ENCODE measurements at regions not wholly inside any gene's neighbourhood (a gene's known extent, or its start where the extent isn't known, plus 50 kb on each side); places are given as distances from the start of the nearest gene placed in this dataset.
"Not testable (repeated sequence)": the region's sequence is repeated elsewhere in the genome, so short reads cannot be mapped to it uniquely, and the experiment has no call there.

DNA sequence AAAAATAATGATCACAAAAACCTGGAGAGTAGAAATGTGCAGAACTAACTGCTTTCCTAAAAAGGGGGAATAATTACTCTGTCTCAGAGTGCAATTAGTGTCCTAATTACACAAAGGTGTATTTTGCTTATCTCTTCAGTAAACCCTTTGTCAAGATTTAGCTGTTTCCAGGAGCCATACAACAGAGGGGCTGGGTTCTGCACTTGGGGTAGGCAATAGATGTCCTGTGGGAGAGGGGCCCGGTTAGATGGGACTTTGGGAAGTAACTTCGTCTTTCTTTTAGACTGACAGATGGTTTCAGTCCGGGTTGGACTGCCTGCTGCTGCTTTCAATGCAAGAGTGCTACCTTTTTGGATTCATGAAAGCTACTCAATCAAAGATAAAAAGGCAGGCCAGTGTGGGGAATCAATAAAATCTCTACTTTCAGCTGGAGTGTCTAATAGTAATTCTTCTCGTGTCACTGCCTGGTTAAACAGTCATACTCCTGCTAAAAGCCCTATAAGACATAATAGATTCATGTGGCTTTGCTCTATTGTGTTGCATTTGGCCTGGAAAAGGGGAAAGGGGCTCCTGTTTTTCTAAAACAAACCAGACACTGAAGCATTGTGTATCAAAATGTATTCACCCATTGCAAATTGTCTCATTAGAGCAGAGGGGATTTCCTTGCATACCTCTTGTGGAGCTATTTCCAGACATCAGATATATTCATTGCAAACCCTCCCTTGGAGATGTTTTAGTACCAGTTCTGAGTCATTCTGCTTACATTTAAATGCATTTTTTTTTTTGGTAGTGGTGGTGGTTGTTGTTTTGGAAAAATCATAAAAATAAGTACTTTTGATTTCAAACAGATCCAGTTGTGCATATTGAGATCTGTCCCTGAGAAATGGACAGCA lies 83.3 kb upstream of the PCDH8 start:
- DNase-seq (ENCODE audit: low read depth in 1 of 2, low spot score in 1 of 2), result no peak

DNA sequence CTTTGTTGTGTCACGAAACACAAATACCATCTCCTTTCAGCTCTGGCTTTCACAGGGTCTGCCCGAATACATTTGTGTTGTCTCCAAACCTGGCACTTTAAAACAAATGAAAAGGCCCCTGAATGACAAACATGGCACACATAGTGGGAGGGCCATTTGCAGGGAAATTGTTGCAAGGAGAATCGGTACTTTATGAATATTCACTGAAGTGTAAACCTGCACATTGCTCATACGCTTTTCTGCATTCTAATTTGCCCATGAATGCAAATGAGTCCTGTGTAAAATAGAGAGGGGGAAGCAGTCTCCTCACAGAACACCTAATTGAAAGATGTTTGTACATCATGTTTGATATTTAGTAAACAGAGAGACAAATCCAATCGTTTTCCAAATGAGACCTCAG lies 82.7 kb upstream of the PCDH8 start:
- DNase-seq (ENCODE audit: low read depth in 1 of 2, low spot score in 1 of 2), result no peak

DNA sequence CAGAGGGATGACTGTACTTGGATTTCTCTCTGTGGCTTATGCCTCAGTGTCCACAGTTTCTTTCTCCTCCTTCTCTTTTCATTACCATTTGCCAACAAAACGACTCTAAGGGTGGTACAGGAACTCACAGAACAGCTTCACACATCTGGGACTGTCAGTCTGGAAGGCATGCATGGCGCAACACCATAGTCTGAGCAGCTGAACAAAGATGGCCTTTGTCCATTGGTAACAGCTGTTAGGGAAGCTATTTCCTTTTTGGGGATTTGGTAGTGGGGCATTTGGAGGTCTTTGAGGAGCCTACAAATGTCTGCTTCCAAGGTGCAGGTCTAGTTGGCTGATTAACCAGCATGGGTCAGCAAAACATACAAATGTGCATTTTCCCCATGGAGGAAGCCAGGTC lies 81.4 kb upstream of the PCDH8 start:
- DNase-seq (ENCODE audit: low read depth in 1 of 2, low spot score in 1 of 2), result no peak

DNA sequence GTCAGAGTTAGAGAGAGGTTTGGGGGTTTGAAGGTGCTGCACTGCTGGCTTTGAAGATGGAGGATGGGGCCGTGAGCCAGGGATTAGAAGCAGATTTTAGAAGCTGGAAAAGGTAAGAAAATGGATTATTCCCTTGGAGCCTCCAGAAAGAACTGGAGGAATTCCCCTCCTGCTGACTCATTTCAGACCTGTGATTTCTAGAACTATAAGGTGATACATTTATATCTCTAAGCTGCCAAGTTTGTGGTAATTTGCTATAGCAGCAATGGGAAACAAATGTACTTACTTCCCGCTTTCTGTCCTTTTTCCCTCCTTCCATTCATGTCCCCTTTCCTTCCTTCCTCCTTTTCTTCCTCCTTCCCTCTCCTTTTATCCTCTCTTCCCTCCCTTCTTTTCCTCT lies 78.5 kb upstream of the PCDH8 start:
- DNase-seq (ENCODE audit: low read depth in 1 of 2, low spot score in 1 of 2), result no peak

DNA sequence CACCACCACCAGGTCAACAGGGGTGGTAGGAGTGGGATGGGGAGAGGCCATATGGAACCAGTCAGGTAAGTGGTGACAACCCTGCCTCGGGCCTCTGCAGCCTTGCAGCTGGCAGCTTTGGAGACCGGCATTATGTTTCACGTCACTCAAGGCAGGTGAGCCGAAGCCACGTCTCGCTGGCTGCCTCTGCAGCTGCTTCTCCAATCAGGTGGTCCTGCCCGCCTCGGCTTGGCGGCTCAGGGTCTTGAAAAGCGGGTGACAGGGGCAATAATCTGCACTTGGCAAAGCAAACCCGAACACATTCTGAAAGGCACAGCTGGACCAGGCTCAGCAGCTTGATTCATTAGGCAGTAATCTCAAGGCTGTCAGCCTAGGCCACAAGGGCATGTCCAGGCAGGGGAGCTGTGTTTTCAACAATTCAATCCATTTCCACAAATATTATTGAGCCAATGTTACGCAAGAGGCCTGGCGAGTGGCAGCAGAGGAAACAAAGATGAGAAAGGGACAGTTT lies 77.4 kb upstream of the PCDH8 start:
- DNase-seq (ENCODE audit: low read depth in 1 of 2, low spot score in 1 of 2), result no peak

DNA sequence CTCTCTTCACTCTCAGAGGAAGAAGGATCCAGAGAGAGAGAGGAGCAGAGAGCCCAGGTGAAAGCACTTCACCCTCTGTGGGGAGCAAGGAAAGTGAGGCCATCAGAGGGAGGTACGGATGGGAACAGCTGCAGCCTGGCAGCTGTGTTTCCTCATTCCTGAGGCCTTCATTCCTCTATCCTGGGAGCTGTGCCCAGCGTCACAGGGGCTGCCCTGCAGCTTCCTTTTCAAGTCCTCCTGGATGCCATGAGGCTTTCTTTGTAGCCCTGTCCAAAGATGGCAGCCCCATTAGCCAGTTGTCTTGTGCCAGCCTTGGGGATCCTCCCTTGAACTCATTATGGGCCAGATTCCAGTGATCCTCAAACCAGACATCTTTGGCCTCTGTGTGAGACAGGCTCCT lies 76.8 kb upstream of the PCDH8 start:
- DNase-seq (ENCODE audit: low read depth in 1 of 2, low spot score in 1 of 2), result no peak

DNA sequence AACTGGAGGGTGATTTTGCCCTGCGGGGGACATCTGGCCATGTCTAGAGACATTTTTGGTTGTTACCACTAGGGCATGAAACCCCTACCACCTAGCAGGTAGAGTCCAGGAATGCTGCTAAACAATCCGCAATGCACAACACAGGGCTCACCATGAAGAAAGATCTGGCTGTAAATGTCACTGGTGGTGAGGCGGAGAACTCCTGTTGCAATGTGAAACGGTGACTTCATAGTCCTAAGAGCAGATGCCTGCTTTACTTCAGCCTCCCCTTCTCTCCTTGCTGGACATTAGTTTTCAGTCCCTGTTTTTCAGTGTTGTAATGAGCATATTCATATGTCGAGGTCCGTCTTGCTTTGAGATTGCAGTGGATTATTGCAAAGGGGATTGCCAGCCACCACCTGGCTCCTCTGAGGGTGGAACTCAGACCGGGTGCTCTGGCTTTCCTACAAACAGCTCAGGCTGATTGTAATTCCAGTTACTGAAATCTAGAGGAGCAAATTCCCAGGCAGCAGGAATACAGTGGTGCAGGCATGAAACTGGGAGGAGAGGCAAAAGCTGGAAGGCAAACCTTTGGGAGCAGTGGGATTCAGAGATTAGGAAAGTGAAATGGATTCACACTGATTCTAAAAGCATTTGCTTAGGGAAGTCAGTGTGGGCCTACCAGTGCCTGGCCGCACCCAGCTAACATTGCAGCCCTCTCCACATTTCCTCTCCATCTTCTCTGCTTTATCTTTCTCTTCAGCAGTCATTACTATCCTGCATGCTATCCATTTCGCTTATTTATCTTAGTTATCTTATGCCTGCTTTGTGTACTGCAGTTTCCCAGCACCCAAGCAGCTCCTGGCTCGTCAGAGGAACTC lies 76.1 kb upstream of the PCDH8 start:
- DNase-seq (ENCODE audit: low read depth in 1 of 2, low spot score in 1 of 2), result no peak

DNA sequence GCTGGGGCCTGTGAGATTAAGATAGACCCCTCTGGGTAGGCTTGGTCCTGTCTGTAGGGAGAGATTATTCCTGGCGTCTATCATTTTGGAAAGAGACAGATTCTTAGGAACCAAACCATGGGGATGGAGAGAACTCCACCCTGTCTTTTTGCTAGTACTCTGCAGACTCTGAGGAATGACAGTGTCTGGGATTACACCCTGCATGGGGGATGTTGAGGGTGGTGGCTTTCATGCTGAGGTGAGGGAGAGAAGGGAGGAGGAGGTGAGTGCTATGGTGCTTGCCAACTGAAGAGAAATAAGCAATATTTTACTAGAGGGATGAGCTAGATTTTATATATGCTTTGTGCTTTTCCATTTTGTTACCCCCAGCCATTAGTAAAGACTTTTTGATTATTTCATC lies 74.5 kb upstream of the PCDH8 start:
- no peak for DNase-seq (ENCODE audit: low read depth in 1 of 2, low spot score in 1 of 2)

DNA sequence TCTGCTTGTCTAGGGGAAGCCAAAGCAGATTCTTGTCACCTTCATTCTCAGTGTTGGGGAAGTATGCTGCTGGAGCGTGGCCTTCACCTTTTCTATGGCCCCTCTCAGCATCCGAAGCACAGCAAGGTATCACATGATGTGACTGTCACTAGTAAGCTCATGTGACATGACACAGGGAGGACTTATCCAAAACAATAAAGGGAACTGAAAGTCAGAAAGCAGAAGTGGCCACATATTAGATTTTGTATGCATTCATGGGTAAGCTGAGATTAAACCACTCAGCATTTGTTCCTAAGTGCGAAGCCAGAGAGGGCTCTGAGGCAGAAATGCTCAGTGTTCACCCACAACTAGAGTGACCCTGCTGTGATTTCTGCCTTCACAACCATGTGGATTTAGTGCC lies 72.8 kb upstream of the PCDH8 start:
- DNase-seq (ENCODE audit: low read depth in 1 of 2, low spot score in 1 of 2), result no peak

DNA sequence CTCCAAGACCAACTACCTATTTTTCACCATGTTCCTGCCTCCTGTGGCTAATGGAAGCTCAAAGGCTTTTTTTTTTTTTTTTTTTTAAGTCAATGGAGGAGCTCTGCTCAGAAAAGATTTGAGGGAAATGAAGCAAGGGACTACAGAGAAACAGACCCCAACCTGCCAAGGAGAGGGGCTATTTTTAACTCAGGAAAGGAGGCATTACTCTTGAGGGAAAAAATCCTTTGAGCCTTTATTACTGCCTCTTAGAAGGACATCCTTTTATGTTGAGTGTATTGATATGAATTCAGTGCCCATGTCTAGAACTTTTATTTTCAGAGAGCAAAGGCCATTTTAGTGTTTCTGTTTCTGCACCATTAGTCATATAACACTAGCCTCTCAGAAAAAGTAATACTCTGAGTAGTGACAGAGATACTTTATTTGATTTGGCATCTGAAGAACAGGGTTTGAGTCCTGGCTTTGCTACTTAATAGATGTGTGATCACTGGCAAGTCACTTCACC lies 68.1 kb upstream of the PCDH8 start:
- DNase-seq (ENCODE audit: low read depth in 1 of 2, low spot score in 1 of 2), result no peak

DNA sequence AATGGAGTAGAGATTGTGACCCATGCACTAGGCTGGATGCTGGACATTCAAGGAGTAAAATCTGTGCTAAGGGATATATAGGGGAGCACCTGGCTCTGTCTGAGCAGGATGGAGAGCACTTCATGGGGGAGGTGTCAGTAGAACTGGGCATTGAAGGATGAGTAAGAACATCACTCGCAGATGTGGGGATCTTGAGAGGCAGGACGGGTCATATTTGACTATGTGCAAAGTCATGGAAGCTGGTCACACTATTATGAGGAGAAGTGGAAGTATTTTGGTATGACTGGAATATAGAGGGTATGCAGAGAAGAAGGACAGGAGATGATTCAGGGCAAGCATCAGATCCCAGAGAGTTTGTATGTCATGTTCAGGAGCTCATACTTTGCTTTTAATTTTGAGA lies 62.9 kb upstream of the PCDH8 start:
- DNase-seq (ENCODE audit: low read depth in 1 of 2, low spot score in 1 of 2), result no peak

DNA sequence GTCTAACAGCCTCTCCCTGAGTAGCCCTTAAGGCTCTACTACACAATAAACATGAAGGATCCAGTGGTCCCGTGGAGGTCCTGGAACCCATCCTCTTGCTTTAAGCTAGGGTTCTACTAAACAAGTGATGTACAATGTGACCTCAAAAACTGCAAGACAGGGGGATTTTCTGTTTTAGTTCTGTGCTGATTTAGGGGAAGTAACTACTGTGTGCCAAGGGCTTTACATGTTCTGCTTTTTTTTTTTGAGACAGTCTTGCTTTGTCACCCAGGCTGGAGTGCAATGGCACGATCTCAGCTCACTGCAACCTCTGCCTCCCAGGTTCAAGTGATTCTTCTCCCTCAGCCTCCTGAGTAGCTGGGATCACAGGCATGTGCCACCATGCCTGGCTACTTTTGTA lies 61.9 kb upstream of the PCDH8 start:
- not testable (repeated sequence) for DNase-seq (ENCODE audit: low read depth in 1 of 2, low spot score in 1 of 2)

DNA sequence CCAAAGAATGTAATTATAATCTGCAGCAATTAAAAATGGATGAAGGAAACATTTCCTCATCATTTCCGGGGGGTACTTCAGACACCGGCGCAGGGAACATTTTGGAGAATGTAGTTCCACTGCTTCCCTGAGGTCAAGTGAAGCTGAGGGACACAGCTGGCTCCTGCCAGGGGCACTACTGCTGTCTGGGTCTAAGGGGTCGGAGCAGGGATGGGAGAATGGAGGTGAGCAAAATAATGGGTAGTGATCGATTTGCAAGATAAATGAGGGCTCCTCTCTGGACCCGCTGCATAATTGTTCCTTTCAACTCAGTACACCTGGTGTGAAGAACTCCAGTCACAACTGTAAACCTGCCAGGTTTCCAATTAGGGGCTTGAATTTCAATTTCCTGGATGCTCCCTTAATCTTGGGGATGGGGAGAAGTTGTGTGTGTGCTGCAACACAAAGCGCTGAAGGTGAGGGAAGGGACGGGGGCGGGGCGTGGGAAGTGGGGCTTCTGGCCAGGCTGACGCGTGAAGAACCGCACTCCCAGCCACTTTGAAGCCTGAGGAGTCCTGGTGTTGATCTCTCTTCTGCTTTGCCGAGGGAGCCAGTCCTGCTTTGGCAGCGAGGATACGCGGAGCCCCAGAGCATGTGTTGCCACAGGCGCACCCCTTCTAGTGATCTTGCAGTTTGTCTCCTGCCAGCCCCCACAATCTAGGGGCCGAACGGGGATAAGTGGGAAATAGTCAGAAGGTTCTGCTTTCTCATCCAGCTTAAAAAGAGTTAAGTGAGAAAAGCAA lies 57.9 kb upstream of the PCDH8 start:
- no peak for DNase-seq (ENCODE audit: low read depth in 1 of 2, low spot score in 1 of 2)

DNA sequence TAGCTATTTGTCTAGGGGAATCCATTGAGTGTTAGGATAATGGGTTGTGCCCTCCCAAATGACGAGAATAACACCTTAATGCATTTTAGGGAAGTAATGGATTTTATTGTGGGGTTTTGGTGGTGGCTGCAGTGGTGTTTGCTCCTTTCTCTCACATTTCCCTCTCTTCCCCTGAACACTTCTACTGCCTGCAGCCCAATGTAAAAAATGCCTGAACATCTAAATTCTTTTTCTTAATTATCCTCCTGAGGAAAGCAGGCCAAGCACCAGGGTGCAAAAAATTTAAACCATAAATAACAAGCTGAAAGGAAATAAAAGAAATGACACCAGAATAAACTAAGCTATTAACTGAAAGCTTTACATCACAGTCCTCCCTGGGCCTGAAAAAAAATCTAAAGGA lies 57.3 kb upstream of the PCDH8 start:
- no peak for DNase-seq (ENCODE audit: low read depth in 1 of 2, low spot score in 1 of 2)

DNA sequence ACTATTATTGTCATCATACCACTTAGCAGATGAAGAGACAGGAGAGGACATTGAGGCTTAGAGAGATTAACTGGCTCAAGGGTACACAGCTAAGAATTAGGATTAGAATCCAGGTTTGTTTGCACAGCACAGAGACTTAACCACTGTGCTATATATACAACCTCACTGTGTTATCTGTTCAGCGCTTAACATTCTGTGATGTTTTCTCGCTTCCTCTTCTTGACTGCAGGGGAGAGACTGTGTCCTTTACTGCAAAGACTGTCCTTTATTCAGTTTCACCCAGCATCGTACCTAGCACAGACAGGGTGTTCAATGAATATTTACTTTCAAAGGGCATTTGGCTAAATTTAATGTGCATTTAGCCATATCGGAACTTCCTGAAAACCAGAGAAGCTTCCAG lies 54.9 kb upstream of the PCDH8 start:
- no peak for DNase-seq (ENCODE audit: low read depth in 1 of 2, low spot score in 1 of 2)

DNA sequence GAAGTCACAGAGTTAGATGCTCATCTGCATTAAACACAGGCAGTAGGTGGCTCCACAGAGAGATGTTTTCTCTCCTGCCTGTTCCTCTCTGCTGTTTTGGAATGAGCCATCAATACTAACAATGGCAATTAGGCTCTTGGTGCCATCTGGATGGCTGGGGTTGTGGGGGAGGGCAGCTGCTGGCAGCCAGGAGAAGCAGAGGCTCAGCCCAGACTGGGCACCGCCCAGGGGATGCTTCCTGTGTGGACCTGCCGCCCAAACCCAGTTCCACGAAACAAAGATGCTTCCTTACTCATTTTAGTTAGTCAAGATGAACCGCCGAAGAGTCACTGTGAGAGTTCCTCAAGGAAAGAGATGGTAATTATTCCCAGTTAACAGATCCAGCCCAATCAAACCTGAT lies 50.8 kb upstream of the PCDH8 start:
- no peak for DNase-seq (ENCODE audit: low read depth in 1 of 2, low spot score in 1 of 2)
